Hepatocyte (in vitro differentiated cells): ENCODE measurements at regions not wholly inside any gene's neighbourhood (a gene's known extent, or its start where the extent isn't known, plus 50 kb on each side); places are given as distances from the start of the nearest gene placed in this dataset.

ENCODE experiments used
- DNase-seq: peaks from one replicate; pipeline ENCODE4 v3.0.0-alpha.2; 2016; ENCODE audit warnings: low spot score
- H2AFZ ChIP-seq: fragments of 200-600 bp; sonication (generic); 2 replicates; pipeline ENCODE4 v1.6.0; 2016; ENCODE audit warnings: antibody characterized with exemption, mild to moderate bottlenecking
- H3K27ac ChIP-seq: fragments of 200-600 bp; sonication (generic); 2 replicates; pipeline ENCODE4 v1.5.1; 2016; ENCODE audit warnings: mild to moderate bottlenecking
- H3K27me3 ChIP-seq: fragments of 200-600 bp; sonication (generic); 2 replicates; pipeline ENCODE4 v1.6.1; 2016
- H3K36me3 ChIP-seq: fragments of 200-600 bp; sonication (generic); replicated peaks from 2 replicates; pipeline ENCODE4 v1.5.1; 2016; ENCODE audit warnings: low read depth; ENCODE audit not compliant: insufficient read depth
- H3K4me1 ChIP-seq: fragments of 200-600 bp; sonication (generic); 2 replicates; pipeline ENCODE4 v1.5.1; 2016; ENCODE audit warnings: mild to moderate bottlenecking, moderate library complexity; ENCODE audit not compliant: insufficient read depth
- H3K4me2 ChIP-seq: fragments of 200-600 bp; sonication (generic); 2 replicates; pipeline ENCODE4 v1.6.0; 2016
- H3K4me3 ChIP-seq: fragments of 200-600 bp; sonication (generic); 2 replicates; pipeline ENCODE4 v1.5.1; 2016; ENCODE audit warnings: mild to moderate bottlenecking
- H3K79me2 ChIP-seq: fragments of 200-600 bp; sonication (generic); 2 replicates; pipeline ENCODE4 v1.6.0; 2017; ENCODE audit warnings: mild to moderate bottlenecking
- H3K9me2 ChIP-seq: fragments of 200-600 bp; sonication (generic); replicated peaks from 2 replicates; pipeline ENCODE4 v1.6.0; 2017; ENCODE audit warnings: mild to moderate bottlenecking; ENCODE audit not compliant: insufficient read depth
- H3K9me3 ChIP-seq: fragments of 200-600 bp; sonication (generic); 2 replicates; pipeline ENCODE4 v1.5.1; 2016; ENCODE audit warnings: low read depth, mild to moderate bottlenecking
- H4K20me1 ChIP-seq: fragments of 200-600 bp; sonication (generic); 2 replicates; pipeline ENCODE4 v1.6.0; 2016; ENCODE audit warnings: mild to moderate bottlenecking; ENCODE audit not compliant: insufficient read depth, poor library complexity, severe bottlenecking
- CTCF ChIP-seq: fragments of 200-600 bp; sonication (generic); IDR thresholded peaks from 2 replicates; pipeline ENCODE4 v1.5.1; 2016; ENCODE audit warnings: antibody characterized with exemption, mild to moderate bottlenecking; ENCODE audit not compliant: poor library complexity
- EZH2 ChIP-seq: fragments of 200-600 bp; sonication (generic); IDR thresholded peaks from 2 replicates; pipeline ENCODE4 v1.6.1; 2016; ENCODE audit warnings: antibody characterized with exemption, mild to moderate bottlenecking, borderline replicate concordance
- EZH2phosphoT487 ChIP-seq: fragments of 200-600 bp; sonication (generic); IDR thresholded peaks from one replicate; pipeline ENCODE4 v1.6.1; 2018; ENCODE audit warnings: antibody characterized with exemption, mild to moderate bottlenecking, low read depth, moderate library complexity; ENCODE audit not compliant: unreplicated experiment, severe bottlenecking
- WGBS: methylation state at CpG from one replicate; pipeline ENCODE4 v1.1.6; 2016; ENCODE audit warnings: low lambda C conversion rate; ENCODE audit errors: missing lambda C conversion rate; 5-methylcytosine and 5-hydroxymethylcytosine counted together

- no peak overlapping the region for H2AFZ ChIP-seq
- H3K27ac ChIP-seq = no peak overlapping the region
- H4K20me1 ChIP-seq = no peaks in the 10 kb centered on the region
- TF ChIP-seq EZH2phosphoT487 (no peak), EZH2 (no peak), CTCF (no peak)
- no peaks in the 10 kb centered on the region for H3K9me3 ChIP-seq
- no peaks in the 10 kb centered on the region for H3K36me3 ChIP-seq
- H3K4me3 ChIP-seq = no peak overlapping the region
- H3K4me2 ChIP-seq = no peak overlapping the region
- H3K27me3 ChIP-seq = no peaks in the 10 kb centered on the region
- no peaks in the 10 kb centered on the region for H3K4me1 ChIP-seq
- no peaks in the 10 kb centered on the region for H3K79me2 ChIP-seq
- no peaks in the 10 kb centered on the region for H3K9me2 ChIP-seq
- no peak for DNase-seq
- 69% methylated on average over 3 of the region's 3 CpGs for WGBS
These were observed 72.2 kb downstream of the PRDM9 start for GRCh38 chr5:23579566-23579965.

GRCh38 chr5:23583081-23583480 is 75.7 kb downstream of the PRDM9 start:
- Histone ChIP-seq H3K27ac (no peak overlapping the region), H3K9me3 (no peaks in the 10 kb centered on the region), H3K4me2 (no peak overlapping the region), H2AFZ (no peak overlapping the region), H3K27me3 (no peaks in the 10 kb centered on the region), H3K4me3 (no peak overlapping the region), H3K36me3 (no peaks in the 10 kb centered on the region), H3K4me1 (no peaks in the 10 kb centered on the region), H4K20me1 (no peaks in the 10 kb centered on the region), H3K79me2 (no peaks in the 10 kb centered on the region), H3K9me2 (no peaks in the 10 kb centered on the region)
- TF ChIP-seq CTCF (no peak), EZH2 (no peak), EZH2phosphoT487 (no peak)
- WGBS = 80% methylated on average over 3 of the region's 3 CpGs
- DNase-seq = no peak

- Histone ChIP-seq H3K9me2 (no peaks in the 10 kb centered on the region), H3K4me1 (no peaks in the 10 kb centered on the region), H3K4me3 (no peak overlapping the region), H3K27ac (no peak overlapping the region), H3K9me3 (no peaks in the 10 kb centered on the region), H4K20me1 (no peaks in the 10 kb centered on the region), H3K27me3 (no peaks in the 10 kb centered on the region), H3K4me2 (no peak overlapping the region), H3K36me3 (no peaks in the 10 kb centered on the region), H2AFZ (no peak overlapping the region), H3K79me2 (no peaks in the 10 kb centered on the region)
- WGBS = 80% methylated on average over 3 of the region's 3 CpGs
- TF ChIP-seq EZH2 = no peak
- no peak for DNase-seq
These were observed 81.5 kb downstream of the PRDM9 start for GRCh38 chr5:23588841-23589326.

- 80% methylated on average over 4 of the region's 4 CpGs for WGBS
- DNase-seq = no peak
- Histone ChIP-seq H3K4me1 (no peaks in the 10 kb centered on the region), H3K4me2 (no peak overlapping the region), H3K79me2 (no peaks in the 10 kb centered on the region), H3K4me3 (no peak overlapping the region), H3K36me3 (no peaks in the 10 kb centered on the region), H3K9me3 (no peaks in the 10 kb centered on the region), H3K27me3 (no peaks in the 10 kb centered on the region), H3K27ac (no peak overlapping the region), H4K20me1 (no peaks in the 10 kb centered on the region), H3K9me2 (no peaks in the 10 kb centered on the region), H2AFZ (no peak overlapping the region)
- no peak for TF ChIP-seq CTCF
- no peak for TF ChIP-seq EZH2
- no peak for TF ChIP-seq EZH2phosphoT487
These were observed 83.8 kb downstream of the PRDM9 start for GRCh38 chr5:23591250-23591649.
